Chondrocyte (in vitro differentiated cells): ENCODE measurements at regions not wholly inside any gene's neighbourhood (a gene's known extent, or its start where the extent isn't known, plus 50 kb on each side); places are given as distances from the start of the nearest gene placed in this dataset.

Experiments used
- DNase-seq: peaks from one replicate; pipeline ENCODE4 v3.0.0; 2021; ENCODE audit warnings: mixed read lengths, low spot score
- H3K27ac Mint-ChIP-seq: one replicate; pipeline ENCODE4 v1.8.0; 2021; ENCODE audit warnings: mild to moderate bottlenecking, moderate library complexity, mixed read lengths; ENCODE audit not compliant: unreplicated experiment
- H3K27me3 Mint-ChIP-seq: 2 replicates; pipeline ENCODE4 v1.8.0; 2021; ENCODE audit warnings: low read depth, mixed read lengths
- H3K36me3 Mint-ChIP-seq: 2 replicates; pipeline ENCODE4 v1.8.0; 2021; ENCODE audit warnings: low read depth, mixed read lengths
- H3K4me1 Mint-ChIP-seq: 2 replicates; pipeline ENCODE4 v1.8.0; 2021; ENCODE audit warnings: low read depth, mild to moderate bottlenecking, mixed read lengths
- H3K4me3 Mint-ChIP-seq: one replicate; pipeline ENCODE4 v1.8.0; 2021; ENCODE audit warnings: mild to moderate bottlenecking, moderate library complexity, mixed read lengths; ENCODE audit not compliant: unreplicated experiment
- H3K9me3 Mint-ChIP-seq: 2 replicates; pipeline ENCODE4 v1.8.0; 2021; ENCODE audit warnings: low read depth, mixed read lengths
- CTCF ChIP-seq: fragments of 200-600 bp; sonication (generic); IDR thresholded peaks from 2 replicates; pipeline ENCODE4 v1.5.0; 2021; ENCODE audit warnings: antibody characterized with exemption, mild to moderate bottlenecking, moderate library complexity

DNA sequence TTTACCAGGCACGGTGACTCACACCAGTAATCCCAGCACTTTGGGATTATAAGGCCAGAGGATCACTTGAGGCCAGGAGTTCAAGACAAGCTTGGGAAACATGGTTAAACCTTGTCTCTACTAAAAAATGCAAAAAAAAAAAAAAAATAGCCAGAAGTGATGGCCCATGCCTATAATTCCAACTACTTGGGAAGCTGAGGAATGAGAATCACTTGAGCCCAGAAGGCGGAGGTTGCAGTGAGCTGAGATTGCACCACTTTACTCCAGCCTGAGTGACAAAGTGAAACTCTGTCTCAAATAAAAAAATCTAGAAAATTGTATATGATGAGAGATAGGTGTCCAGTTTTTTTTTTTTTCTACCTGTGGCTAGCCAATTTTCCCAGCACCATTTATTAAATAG is 578.2 kb downstream of the ANKRD7 start:
- no peaks in the 10 kb centered on the region for H3K36me3 Mint-ChIP-seq
- no peaks in the 10 kb centered on the region for H3K4me1 Mint-ChIP-seq
- no peak overlapping the region for H3K27ac Mint-ChIP-seq
- DNase-seq = no peak
- peaks cover 3% of the 10 kb centered on the region for H3K27me3 Mint-ChIP-seq
- H3K9me3 Mint-ChIP-seq = peaks cover 13% of the 10 kb centered on the region
- no peak for TF ChIP-seq CTCF
- no peak overlapping the region for H3K4me3 Mint-ChIP-seq

DNA sequence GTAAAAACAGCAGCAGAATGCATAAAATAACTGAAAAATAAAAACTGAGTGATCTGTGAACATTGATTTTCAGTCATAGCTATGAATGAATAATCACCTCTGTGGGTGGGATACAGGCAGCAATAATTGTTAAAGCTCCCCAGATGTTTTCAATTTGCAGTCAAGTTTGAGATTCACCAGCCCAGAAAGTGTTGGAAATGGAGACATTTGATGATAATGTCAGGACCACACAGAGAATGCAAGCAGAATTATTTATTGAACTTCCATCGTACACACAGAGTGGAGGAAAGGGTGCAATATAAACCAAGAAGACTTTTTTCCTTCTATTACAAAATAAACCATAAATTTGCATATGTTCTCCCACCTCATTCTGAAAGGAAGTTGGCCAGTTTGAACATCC is 601.7 kb downstream of the ANKRD7 start:
- H3K4me3 Mint-ChIP-seq = no peak overlapping the region
- no peaks in the 10 kb centered on the region for H3K9me3 Mint-ChIP-seq
- no peaks in the 10 kb centered on the region for H3K4me1 Mint-ChIP-seq
- no peaks in the 10 kb centered on the region for H3K36me3 Mint-ChIP-seq
- TF ChIP-seq CTCF = no peak
- H3K27me3 Mint-ChIP-seq = peaks cover 2% of the 10 kb centered on the region
- DNase-seq = no peak
- H3K27ac Mint-ChIP-seq = no peak overlapping the region

DNA sequence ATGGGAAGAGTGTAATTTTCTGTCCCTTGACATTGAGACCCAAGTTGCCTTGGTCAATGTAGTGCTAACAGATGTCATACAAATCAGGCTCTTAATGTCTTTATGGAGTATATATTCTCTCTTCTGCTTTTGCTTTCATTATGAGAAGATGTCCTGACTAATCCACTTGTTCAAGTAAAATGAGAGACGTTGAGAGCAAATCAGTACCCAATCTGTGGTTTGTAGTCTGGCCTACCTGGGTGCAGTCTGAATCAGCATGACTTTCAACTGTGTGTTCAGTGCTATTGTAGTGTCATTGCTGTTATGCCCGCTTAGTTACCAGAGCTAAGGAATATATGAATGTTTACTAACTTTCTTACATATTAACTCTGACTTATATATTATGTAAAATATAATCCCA is 612.4 kb downstream of the ANKRD7 start:
- Mint-ChIP-seq H3K27ac (no peak overlapping the region), H3K4me3 (no peak overlapping the region), H3K27me3 (no peaks in the 10 kb centered on the region), H3K36me3 (no peaks in the 10 kb centered on the region), H3K4me1 (no peaks in the 10 kb centered on the region), H3K9me3 (peaks cover 14% of the 10 kb centered on the region)
- DNase-seq = no peak
- TF ChIP-seq CTCF = no peak

GRCh38 chr7:118839515-118839914 is 615.0 kb downstream of the ANKRD7 start:
- H3K27me3 Mint-ChIP-seq = no peaks in the 10 kb centered on the region
- H3K36me3 Mint-ChIP-seq = no peaks in the 10 kb centered on the region
- H3K9me3 Mint-ChIP-seq = peaks cover 3% of the 10 kb centered on the region
- H3K4me3 Mint-ChIP-seq = no peak overlapping the region
- no peak overlapping the region for H3K27ac Mint-ChIP-seq
- H3K4me1 Mint-ChIP-seq = no peaks in the 10 kb centered on the region
- no peak for DNase-seq
- no peak for TF ChIP-seq CTCF

DNA sequence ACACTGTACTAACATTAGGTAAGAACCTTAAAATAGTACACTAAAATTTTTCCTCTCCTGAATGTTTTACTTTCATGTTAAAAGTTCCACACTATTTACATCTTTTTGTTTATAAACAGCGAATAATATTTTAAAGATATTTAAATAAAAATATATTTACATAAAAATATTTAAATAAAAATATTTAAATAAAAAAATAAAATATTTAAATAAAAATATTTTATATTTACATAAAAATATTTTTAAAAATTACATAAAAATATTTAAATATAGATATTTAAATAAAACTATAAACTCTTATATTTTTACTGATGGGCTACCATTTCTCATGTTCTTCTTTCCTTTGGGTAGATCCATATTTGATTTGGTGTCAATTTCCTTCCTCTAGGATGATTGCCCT is 619.0 kb downstream of the ANKRD7 start:
- DNase-seq = no peak
- Mint-ChIP-seq H3K4me3 (no peak overlapping the region), H3K36me3 (no peaks in the 10 kb centered on the region), H3K27ac (no peak overlapping the region), H3K9me3 (peaks cover 3% of the 10 kb centered on the region), H3K27me3 (no peaks in the 10 kb centered on the region), H3K4me1 (no peaks in the 10 kb centered on the region)
- no peak for TF ChIP-seq CTCF
